ENCODE measurements at regions not wholly inside any gene's neighbourhood (a gene's known extent, or its start where the extent isn't known, plus 50 kb on each side); places are given as distances from the start of the nearest gene placed in this dataset.

- TF ChIP-seq MAX (IDR thresholded peaks at IDR 0.05; ENCODE audit: low read depth), result no peak
- no peak for TF ChIP-seq ELF1 (IDR thresholded peaks at IDR 0.05)
- TF ChIP-seq EP300 (IDR thresholded peaks at IDR 0.05; ENCODE audit: borderline replicate concordance in 1 of 2, low read depth in 1 of 2, low read length in 1 of 2), result no peak
- TF ChIP-seq YY1 (IDR thresholded peaks at IDR 0.05; ENCODE audit: low read depth), result no peak
- no peak for TF ChIP-seq CHD2 (IDR thresholded peaks at IDR 0.05; ENCODE audit: low read length, partially characterized antibody)
Observed at GRCh38 chr9:90544488-90544887, 98.1 kb downstream of the DIRAS2 start (continued).

- peak; percentile 62 for DNase-seq
Observed at GRCh38 chr9:90546200-90546599, 96.4 kb downstream of the DIRAS2 start.

More at GRCh38 chr9:90546200-90546599, 96.4 kb downstream of the DIRAS2 start:
- no peaks in the 10 kb centered on the region for H3F3A ChIP-seq (replicated peaks; ENCODE audit: insufficient read depth)
- peak overlapping the region; percentile 16 to 87; a peak in 2 of 4 replicates for H3K27ac ChIP-seq (ENCODE audit: low read depth in 2 of 2, low read length in 1 of 2)
- no peaks in the 10 kb centered on the region for H3K36me3 ChIP-seq (replicated peaks in 1 of 2; ENCODE audit: control insufficient read depth in 1 of 2, insufficient read depth in 2 of 2, low read length in 1 of 2)
- H4K20me1 ChIP-seq (ENCODE audit: insufficient read depth), result no peaks in the 10 kb centered on the region
- WGBS (ENCODE audit: low lambda C conversion rate), result under 1% methylated on average over 7 of the region's 7 CpGs
- H2AFZ ChIP-seq (ENCODE audit: low read depth), result no peak overlapping the region
- no peak overlapping the region for H3K4me2 ChIP-seq
- H3K9me2 ChIP-seq, result no peaks in the 10 kb centered on the region
- no peaks in the 10 kb centered on the region for H3K27me3 ChIP-seq (ENCODE audit: insufficient read depth)
- H3K9me3 ChIP-seq, result no peaks in the 10 kb centered on the region
- no peak overlapping the region for H3K9ac ChIP-seq
- ChIA-PET CTCF (no interaction called here), POLR2A (no interaction called here)
- H3K4me3 ChIP-seq (ENCODE audit: low read depth in 2 of 2, low read length in 1 of 2), result no peak overlapping the region
- no peaks in the 10 kb centered on the region for H3K79me2 ChIP-seq (ENCODE audit: insufficient read depth)
- TF ChIP-seq MAX (IDR thresholded peaks at IDR 0.05; ENCODE audit: low read depth) (no peak), TCF12 (IDR thresholded peaks at IDR 0.05) (peak; percentile 76), TEAD4 (IDR thresholded peaks at IDR 0.05; ENCODE audit: borderline replicate concordance, insufficient read depth) (0 out of 2 replicates have a peak, but pooled peaks have one; percentile 42), RAD21 (IDR thresholded peaks at IDR 0.05; ENCODE audit: low read length) (peak; percentile 32; the same call in 1 of the 2 replicates), GATA2 (CRISPR knock-in tag; IDR thresholded peaks at IDR 0.05) (peak; percentile 88), FOSL2 (IDR thresholded peaks at IDR 0.05; ENCODE audit: borderline replicate concordance, low read depth) (peak; percentile 63; the same call in 1 of the 2 replicates), EP300 (IDR thresholded peaks at IDR 0.05; ENCODE audit: borderline replicate concordance in 1 of 2, low read depth in 1 of 2, low read length in 1 of 2) (peak; percentile 40 to 78; a peak in 2 of 4 replicates), ZBTB33 (IDR thresholded peaks at IDR 0.05; ENCODE audit: borderline replicate concordance, low read depth) (no peak), POLR2AphosphoS5 (IDR thresholded peaks at IDR 0.05; ENCODE audit: low read depth, low read length) (no peak), FOXJ3 (CRISPR knock-in tag; IDR thresholded peaks at IDR 0.05) (peak; percentile 79), IRF3 (IDR thresholded peaks at IDR 0.05; ENCODE audit: low read depth, low read length) (no peak), CHD2 (IDR thresholded peaks at IDR 0.05; ENCODE audit: low read length, partially characterized antibody) (peak; percentile 71), PBX3 (IDR thresholded peaks at IDR 0.05) (peak; percentile 52), JUND (IDR thresholded peaks at IDR 0.05) (peak; percentile 52), RCOR1 (IDR thresholded peaks at IDR 0.05; ENCODE audit: low read length) (peak; percentile 79; the same call in 1 of the 2 replicates), MXI1 (IDR thresholded peaks at IDR 0.05; ENCODE audit: low read depth, low read length) (peak; percentile 73; the same call in 1 of the 2 replicates), RFX5 (IDR thresholded peaks at IDR 0.05; ENCODE audit: low read length) (peak; percentile 84)
- H3K4me1 ChIP-seq (ENCODE audit: control insufficient read depth in 1 of 2, insufficient read depth in 2 of 2, low read depth in 1 of 2, low read length in 1 of 2), result peaks cover 0 to 9% of the 10 kb centered on the region in 2 experiments; a peak in 2 of 4 replicates

Measured in SK-N-SH (cell line).